Smooth muscle cell (in vitro differentiated cells): ENCODE measurements at regions not wholly inside any gene's neighbourhood (a gene's known extent, or its start where the extent isn't known, plus 50 kb on each side); places are given as distances from the start of the nearest gene placed in this dataset.

Experiments
- DNase-seq: peaks from one replicate; lab custom pipeline; 2025; ENCODE audit not compliant: unreplicated experiment; lab: John Stamatoyannopoulos, UW
- H2AFZ ChIP-seq: fragments of 200-600 bp; sonication (generic); 2 replicates; pipeline ENCODE4 v1.6.0; 2016; ENCODE audit warnings: antibody characterized with exemption, low read depth, mild to moderate bottlenecking
- H3F3A ChIP-seq: fragments of 200-600 bp; sonication (generic); 2 replicates; pipeline ENCODE4 v1.6.0; 2017; ENCODE audit warnings: antibody characterized with exemption, low read depth
- H3K27ac ChIP-seq: fragments of 200-600 bp; sonication (generic); 2 replicates; pipeline ENCODE4 v1.5.1; 2016; ENCODE audit warnings: low read depth, mild to moderate bottlenecking
- H3K27me3 ChIP-seq: fragments of 200-600 bp; sonication (generic); 2 replicates; pipeline ENCODE4 v1.6.1; 2016; ENCODE audit warnings: low read depth, mild to moderate bottlenecking
- H3K36me3 ChIP-seq: fragments of 200-600 bp; sonication (generic); 2 replicates; pipeline ENCODE4 v1.5.1; 2016; ENCODE audit warnings: low read depth
- H3K4me1 ChIP-seq: fragments of 200-600 bp; sonication (generic); 2 replicates; pipeline ENCODE4 v1.5.1; 2016; ENCODE audit warnings: low read depth
- H3K4me2 ChIP-seq: fragments of 200-600 bp; sonication (generic); 2 replicates; pipeline ENCODE4 v1.6.0; 2016; ENCODE audit warnings: mild to moderate bottlenecking
- H3K4me3 ChIP-seq: fragments of 200-600 bp; sonication (generic); 2 replicates; pipeline ENCODE4 v1.5.1; 2016; ENCODE audit warnings: mild to moderate bottlenecking
- H3K79me2 ChIP-seq: fragments of 200-600 bp; sonication (generic); 2 replicates; pipeline ENCODE4 v1.6.0; 2016; ENCODE audit warnings: low read depth, mild to moderate bottlenecking
- H3K9ac ChIP-seq: fragments of 200-600 bp; sonication (generic); 2 replicates; pipeline ENCODE4 v1.6.0; 2016; ENCODE audit warnings: low read depth
- H3K9me3 ChIP-seq: fragments of 200-600 bp; sonication (generic); replicated peaks from 2 replicates; pipeline ENCODE4 v1.5.1; 2016; ENCODE audit warnings: low read depth
- H4K20me1 ChIP-seq: fragments of 200-600 bp; sonication (generic); 2 replicates; pipeline ENCODE4 v1.6.0; 2016; ENCODE audit warnings: low read depth
- CTCF ChIP-seq: fragments of 200-600 bp; sonication (generic); IDR thresholded peaks from 2 replicates; pipeline ENCODE4 v1.5.1; 2017; ENCODE audit warnings: borderline replicate concordance, mild to moderate bottlenecking, antibody characterized with exemption; ENCODE audit not compliant: insufficient read depth, poor library complexity, severe bottlenecking
- WGBS: methylation state at CpG from one replicate; pipeline ENCODE4 v1.1.7; 2016; ENCODE audit warnings: low lambda C conversion rate; 5-methylcytosine and 5-hydroxymethylcytosine counted together

DNA sequence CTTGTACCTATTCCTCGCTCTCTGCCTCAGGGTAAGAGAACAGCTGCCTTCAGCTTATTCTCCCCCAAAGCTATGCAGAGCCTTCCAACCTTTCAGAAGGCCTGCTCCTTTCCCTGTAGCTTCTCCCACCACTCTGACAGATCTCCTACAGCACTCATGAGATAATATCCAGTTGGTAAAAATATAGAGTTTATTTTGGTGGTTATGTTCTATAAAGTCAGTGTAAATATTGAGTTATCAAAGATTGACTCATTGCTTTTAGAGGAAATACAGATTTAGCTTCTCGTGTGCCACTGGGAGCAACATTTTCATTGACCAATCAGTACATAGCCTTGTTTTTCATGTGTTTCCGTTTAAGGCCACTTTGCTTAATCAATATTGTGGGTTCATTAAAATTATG lies 216.2 kb upstream of the TECRL start:
- DNase-seq, result no peak
- no peaks in the 10 kb centered on the region for H3K4me1 ChIP-seq
- no peaks in the 10 kb centered on the region for H3K36me3 ChIP-seq
- no peak overlapping the region for H3K4me3 ChIP-seq
- no peaks in the 10 kb centered on the region for H3K27me3 ChIP-seq
- no peak overlapping the region for H3K4me2 ChIP-seq
- H3K79me2 ChIP-seq, result no peaks in the 10 kb centered on the region
- TF ChIP-seq CTCF, result no peak
- no peaks in the 10 kb centered on the region for H3F3A ChIP-seq
- no peak overlapping the region for H3K27ac ChIP-seq
- no peak overlapping the region for H2AFZ ChIP-seq
- no peaks in the 10 kb centered on the region for H4K20me1 ChIP-seq
- H3K9ac ChIP-seq, result no peak overlapping the region
- 86% methylated on average over 3 of the region's 3 CpGs for WGBS
- H3K9me3 ChIP-seq, result no peaks in the 10 kb centered on the region

DNA sequence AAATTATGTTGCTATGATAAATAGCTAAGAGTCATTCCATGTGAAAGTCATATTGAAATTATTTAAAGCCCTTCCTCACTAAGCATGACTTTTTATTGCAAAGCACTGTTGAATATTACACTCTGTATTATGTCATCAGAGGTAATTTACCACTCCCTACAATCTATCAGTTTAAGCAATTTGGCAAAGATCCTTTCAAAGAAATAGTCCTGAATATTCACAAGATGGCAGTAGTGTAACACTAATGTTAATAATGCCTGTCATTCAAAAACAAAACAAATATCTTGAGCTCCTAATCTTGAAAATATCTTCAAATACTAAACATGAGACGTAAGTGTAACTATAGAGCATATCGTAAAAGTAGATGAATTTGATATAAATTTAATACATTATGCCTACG lies 208.6 kb upstream of the TECRL start:
- H3K4me1 ChIP-seq, result no peaks in the 10 kb centered on the region
- H3K9ac ChIP-seq, result no peak overlapping the region
- no peak overlapping the region for H3K27ac ChIP-seq
- peak; percentile 16 for TF ChIP-seq CTCF
- no peaks in the 10 kb centered on the region for H3K9me3 ChIP-seq
- no peaks in the 10 kb centered on the region for H3K27me3 ChIP-seq
- H3K79me2 ChIP-seq, result no peaks in the 10 kb centered on the region
- no peaks in the 10 kb centered on the region for H4K20me1 ChIP-seq
- WGBS, result 69% methylated on average over 3 of the region's 3 CpGs
- no peak overlapping the region for H3K4me2 ChIP-seq
- H3F3A ChIP-seq, result no peaks in the 10 kb centered on the region
- no peaks in the 10 kb centered on the region for H3K36me3 ChIP-seq
- H3K4me3 ChIP-seq, result no peak overlapping the region
- peak overlapping the region; percentile 50 for H2AFZ ChIP-seq
- no peak for DNase-seq

GRCh38 chr4:64614276-64614675 lies 205.0 kb upstream of the TECRL start:
- no peaks in the 10 kb centered on the region for H3K9me3 ChIP-seq
- no peaks in the 10 kb centered on the region for H3K36me3 ChIP-seq
- H3K79me2 ChIP-seq, result no peaks in the 10 kb centered on the region
- H3K27ac ChIP-seq, result no peak overlapping the region
- DNase-seq, result no peak
- H3F3A ChIP-seq, result no peaks in the 10 kb centered on the region
- no peak overlapping the region for H3K4me2 ChIP-seq
- no peaks in the 10 kb centered on the region for H3K27me3 ChIP-seq
- TF ChIP-seq CTCF, result no peak
- H3K9ac ChIP-seq, result no peak overlapping the region
- H4K20me1 ChIP-seq, result no peaks in the 10 kb centered on the region
- no peak overlapping the region for H2AFZ ChIP-seq
- H3K4me3 ChIP-seq, result no peak overlapping the region
- no peaks in the 10 kb centered on the region for H3K4me1 ChIP-seq
- WGBS, result 80% methylated on average over 4 of the region's 4 CpGs

GRCh38 chr4:64613046-64613445 lies 203.8 kb upstream of the TECRL start:
- Histone ChIP-seq H3K9ac (no peak overlapping the region), H3K27me3 (no peaks in the 10 kb centered on the region), H3K4me3 (no peak overlapping the region), H3K79me2 (no peaks in the 10 kb centered on the region), H3K9me3 (no peaks in the 10 kb centered on the region), H3F3A (no peaks in the 10 kb centered on the region), H3K36me3 (no peaks in the 10 kb centered on the region), H4K20me1 (no peaks in the 10 kb centered on the region), H2AFZ (no peak overlapping the region), H3K4me1 (no peaks in the 10 kb centered on the region), H3K4me2 (no peak overlapping the region), H3K27ac (no peak overlapping the region)
- no peak for TF ChIP-seq CTCF
- 89% methylated on average over 2 of the region's 2 CpGs for WGBS
- no peak for DNase-seq
